LoVo (cell line): ENCODE measurements at regions not wholly inside any gene's neighbourhood (a gene's known extent, or its start where the extent isn't known, plus 50 kb on each side); places are given as distances from the start of the nearest gene placed in this dataset.

Experiments used
- DNase-seq: peaks from one replicate; pipeline ENCODE4 v3.0.0-alpha.2; 2016; ENCODE audit warnings: low spot score

- no peak for DNase-seq
Observed at GRCh38 chr1:163813251-163813650, 491.5 kb downstream of the NUF2 start.

DNA sequence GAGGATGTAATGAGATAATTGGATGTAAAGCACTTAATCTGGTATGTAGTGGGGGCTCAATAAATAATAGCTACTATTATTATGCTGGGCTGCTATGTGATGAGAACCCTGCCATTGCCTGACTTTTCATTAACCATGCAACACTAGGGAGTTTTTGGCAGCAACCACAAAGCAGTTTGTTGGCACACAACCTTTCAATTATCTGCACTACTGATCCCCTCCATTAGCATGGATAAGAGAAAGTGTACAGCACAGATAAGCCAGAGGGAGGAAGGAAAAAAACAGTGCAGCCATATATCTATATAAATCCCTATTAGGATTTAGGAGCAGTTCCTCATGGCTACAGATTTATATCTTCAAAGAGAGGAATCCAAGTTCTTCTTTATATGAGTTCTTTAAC is 498.5 kb downstream of the NUF2 start:
- no peak for DNase-seq

DNA sequence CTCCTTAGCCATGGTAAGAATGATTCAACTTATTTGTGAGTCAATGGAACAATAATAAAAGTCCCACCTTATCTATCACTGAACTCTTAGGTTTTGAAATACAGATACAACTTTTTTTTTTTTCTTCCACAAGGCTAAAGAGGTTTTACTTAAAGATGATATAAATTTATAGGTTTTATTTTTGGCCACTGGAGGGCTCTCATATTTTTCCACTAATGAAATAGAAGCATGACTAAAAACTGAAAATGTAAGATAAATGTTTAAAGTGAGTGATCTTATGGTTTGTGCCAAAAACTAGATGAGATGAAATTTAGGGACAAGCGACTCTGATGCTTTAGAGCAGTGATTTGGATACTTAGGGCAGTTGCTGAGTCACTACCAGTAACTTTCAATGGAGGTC is 499.0 kb downstream of the NUF2 start:
- DNase-seq: no peak

DNA sequence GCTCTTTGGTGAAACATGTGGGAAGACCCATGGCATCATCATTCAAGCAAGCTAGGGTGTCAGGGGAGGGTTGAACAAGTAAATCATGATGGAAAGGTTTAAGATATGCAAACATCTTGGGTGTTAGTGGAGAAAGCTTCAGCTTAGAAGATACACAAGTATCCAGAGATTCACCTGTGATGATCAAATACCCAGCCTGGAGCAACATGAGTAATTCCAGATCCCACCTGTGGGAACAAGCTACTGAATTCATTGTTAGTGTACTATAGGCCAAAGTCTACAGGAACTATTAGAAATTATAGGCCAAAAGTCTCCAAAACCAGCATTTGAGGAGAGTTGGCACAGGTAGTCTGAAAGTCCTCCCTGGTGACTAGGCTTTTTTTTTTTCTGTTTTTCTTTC is 499.9 kb downstream of the NUF2 start:
- no peak for DNase-seq

GRCh38 chr1:163823017-163823416 is 501.3 kb downstream of the NUF2 start:
- DNase-seq: no peak

GRCh38 chr1:163824006-163824405 is 502.3 kb downstream of the NUF2 start:
- no peak for DNase-seq

DNA sequence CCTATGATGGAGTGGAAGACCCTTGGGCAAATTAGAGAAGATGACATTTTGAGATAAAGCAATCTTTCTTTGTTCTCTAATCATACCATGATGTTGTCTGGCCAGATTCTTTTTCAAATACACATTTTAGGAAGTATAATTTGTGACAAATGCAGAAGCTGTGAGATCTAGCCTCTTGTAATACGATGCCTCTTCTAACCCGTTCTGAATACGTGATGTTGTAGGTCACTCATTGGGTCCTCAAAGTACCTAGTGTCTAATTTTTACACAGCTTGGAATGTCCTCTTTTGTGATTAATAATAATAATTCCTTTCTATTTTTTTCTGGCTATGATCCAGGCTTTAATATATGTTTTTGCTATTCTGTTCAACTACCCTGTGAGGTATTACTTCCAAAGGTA is 502.7 kb downstream of the NUF2 start:
- DNase-seq: no peak

DNA sequence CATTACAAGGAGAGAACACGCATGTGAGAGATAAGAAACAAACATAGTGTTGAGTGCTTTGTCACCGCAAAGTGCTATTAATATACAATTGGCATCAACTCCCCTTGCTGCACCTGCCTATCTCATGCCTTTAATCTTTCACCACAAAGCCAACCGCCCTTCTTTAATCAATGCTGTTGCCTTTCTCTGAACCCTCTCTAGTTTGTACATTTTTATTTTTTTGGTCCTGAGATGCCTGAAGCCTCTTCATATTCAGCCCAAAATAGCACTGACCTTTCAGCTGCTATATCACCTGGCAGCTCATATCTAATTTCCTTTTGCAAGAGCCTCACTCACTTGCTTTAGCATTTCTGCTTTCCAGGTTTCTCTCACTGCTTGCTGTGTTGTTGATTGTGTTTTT is 504.7 kb downstream of the NUF2 start:
- no peak for DNase-seq

GRCh38 chr1:163834778-163835177 is 513.0 kb downstream of the NUF2 start:
- no peak for DNase-seq

- DNase-seq: no peak
Observed at GRCh38 chr1:163836481-163836880, 514.7 kb downstream of the NUF2 start.

DNA sequence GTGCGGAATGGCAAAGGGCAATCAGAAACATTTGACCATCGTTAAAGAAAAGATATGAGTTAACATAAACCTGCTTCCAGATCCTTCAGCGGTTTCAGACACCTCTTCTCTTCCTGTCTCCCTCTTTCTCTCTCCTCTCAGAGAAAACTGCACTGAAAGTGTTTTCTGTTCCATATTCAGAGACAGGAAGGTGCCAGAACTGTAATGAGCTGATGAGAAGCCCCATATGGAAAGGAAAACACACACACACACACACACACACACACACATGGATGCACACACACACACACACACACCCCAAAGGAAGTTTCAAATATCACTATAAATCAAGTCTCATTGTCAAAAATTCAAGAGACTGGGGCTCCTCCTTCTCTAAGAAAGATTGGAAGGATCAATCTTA is 515.5 kb downstream of the NUF2 start:
- no peak for DNase-seq

- DNase-seq: no peak
Observed at GRCh38 chr1:163842571-163842970, 520.8 kb downstream of the NUF2 start.

DNA sequence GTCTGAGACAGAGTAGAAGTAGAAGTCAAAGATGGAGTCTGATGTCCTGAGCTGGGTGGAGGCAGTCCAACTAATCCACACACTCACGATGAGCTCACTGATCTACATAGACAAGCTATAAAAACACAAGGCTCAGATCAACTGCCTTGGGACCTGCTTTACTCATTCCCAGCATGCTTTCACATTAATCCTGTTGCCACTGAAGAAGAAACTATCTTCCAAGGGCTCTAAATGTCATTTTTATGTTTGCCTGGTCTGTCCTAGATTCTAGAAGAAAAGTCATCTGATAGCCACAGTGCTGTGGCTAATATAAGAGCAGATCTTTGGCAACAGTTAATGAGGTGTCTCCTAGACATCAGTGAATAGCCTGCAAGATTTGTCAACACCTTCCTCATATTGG is 522.7 kb downstream of the NUF2 start:
- DNase-seq: no peak

- DNase-seq: no peak
Observed at GRCh38 chr1:163845279-163845678, 523.5 kb downstream of the NUF2 start.

GRCh38 chr1:163863731-163864130 is 542.0 kb downstream of the NUF2 start:
- DNase-seq: no peak

DNA sequence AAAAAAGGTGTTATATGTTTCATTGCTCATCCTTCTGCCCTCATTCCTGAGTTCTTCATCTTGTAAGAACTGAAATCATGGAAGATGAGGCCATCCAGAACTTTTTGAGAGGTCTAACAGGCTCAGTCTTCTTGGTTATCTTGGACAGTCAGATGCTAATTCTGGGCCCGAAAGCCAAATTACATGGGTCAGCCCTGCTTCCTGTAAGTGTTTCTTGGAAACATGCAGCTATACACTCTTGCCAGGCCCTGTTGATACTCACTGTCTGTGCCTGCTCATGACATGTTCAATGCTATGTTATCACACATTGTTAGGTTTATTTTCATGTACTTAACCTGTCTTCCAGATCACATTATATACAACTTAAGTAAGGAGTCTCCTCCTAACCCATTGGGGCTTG is 542.5 kb downstream of the NUF2 start:
- DNase-seq: no peak

DNA sequence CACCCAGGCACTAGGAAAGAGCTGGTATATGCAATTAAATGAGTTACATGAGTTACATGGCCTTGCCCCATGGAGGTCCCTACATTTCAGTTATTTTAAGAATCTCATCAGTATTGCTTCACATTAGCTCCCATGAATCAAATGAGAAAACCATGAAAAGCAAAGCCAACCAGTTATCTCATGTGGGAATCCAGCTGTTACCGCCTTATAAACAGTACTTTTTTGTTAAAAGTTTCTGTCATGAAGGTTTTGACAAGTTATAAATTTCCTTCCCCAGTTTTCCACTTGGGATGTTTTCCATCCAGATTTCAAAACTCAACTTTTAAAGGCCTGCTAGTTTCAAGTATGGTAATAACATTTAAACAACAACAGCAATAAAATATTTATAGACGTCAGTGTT is 544.8 kb downstream of the NUF2 start:
- no peak for DNase-seq

- no peak for DNase-seq
Observed at GRCh38 chr1:163870666-163871065, 548.9 kb downstream of the NUF2 start.

DNA sequence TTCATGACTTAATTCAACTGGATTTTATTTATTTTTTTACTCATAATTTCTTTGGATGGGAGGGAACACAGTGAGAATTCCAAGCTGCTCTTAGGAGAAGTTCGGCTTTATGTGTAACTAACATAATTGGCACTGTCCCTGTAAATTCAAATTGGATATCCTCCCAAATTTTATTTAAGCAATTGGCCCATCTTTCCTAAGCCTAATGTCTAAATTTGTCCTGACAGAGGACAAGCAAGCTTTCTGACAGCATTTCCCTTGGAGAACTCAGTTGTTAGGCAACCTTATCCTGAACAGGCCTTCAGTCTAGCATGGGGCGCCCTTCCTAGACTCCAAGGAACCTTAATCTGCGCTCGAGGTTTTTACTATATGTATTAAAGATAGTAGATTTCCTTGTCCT is 550.3 kb downstream of the NUF2 start:
- no peak for DNase-seq

- no peak for DNase-seq
Observed at GRCh38 chr1:163874070-163874469, 552.3 kb downstream of the NUF2 start.

GRCh38 chr1:163875200-163875926 is 553.6 kb downstream of the NUF2 start:
- no peak for DNase-seq

GRCh38 chr1:163875927-163876320 is 554.2 kb downstream of the NUF2 start:
- no peak for DNase-seq

DNA sequence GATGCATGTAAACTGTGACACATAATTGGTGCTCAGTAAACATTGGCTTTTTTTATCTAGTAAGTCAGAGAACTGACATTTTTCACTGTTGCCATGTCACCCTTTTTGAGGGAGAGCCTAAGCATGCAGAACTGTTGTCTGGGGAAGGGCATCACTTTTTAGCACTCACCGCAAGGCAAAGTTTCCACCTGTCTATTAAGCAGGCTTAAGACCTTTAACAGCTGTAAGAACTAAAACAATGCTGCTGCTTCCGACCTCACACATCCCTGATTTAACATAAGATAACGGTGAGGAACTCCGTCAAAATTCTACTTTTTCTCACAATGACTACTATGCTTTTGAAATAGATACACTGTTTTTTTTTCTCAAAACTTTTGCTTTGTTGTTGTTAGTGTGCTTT is 554.8 kb downstream of the NUF2 start:
- no peak for DNase-seq

GRCh38 chr1:163877016-163877415 is 555.3 kb downstream of the NUF2 start:
- no peak for DNase-seq

- DNase-seq: no peak
Observed at GRCh38 chr1:163885510-163885909, 563.8 kb downstream of the NUF2 start.
